Mesendoderm (in vitro differentiated cells): ENCODE measurements at regions not wholly inside any gene's neighbourhood (a gene's known extent, or its start where the extent isn't known, plus 50 kb on each side); places are given as distances from the start of the nearest gene placed in this dataset.

ENCODE experiments used
- DNase-seq: peaks from one replicate; pipeline ENCODE4 v3.0.0; 2013
- H2AK5ac ChIP-seq: 2 replicates; pipeline ENCODE4 v1.6.1; 2013; ENCODE audit warnings: low read length, inconsistent platforms
- H2BK120ac ChIP-seq: 2 replicates; pipeline ENCODE4 v1.6.1; 2013; ENCODE audit warnings: low read depth, mild to moderate bottlenecking, low read length, moderate library complexity, mixed read lengths
- H2BK15ac ChIP-seq: replicated peaks from 2 replicates; pipeline ENCODE4 v1.6.1; 2013; ENCODE audit warnings: low read depth, mild to moderate bottlenecking, moderate library complexity
- H2BK5ac ChIP-seq: 2 replicates; pipeline ENCODE4 v1.6.1; 2013; ENCODE audit warnings: low read length, inconsistent platforms
- H3K18ac ChIP-seq: 2 replicates; pipeline ENCODE4 v1.6.1; 2013; ENCODE audit warnings: mild to moderate bottlenecking, low read length, mixed read lengths
- H3K23ac ChIP-seq: one replicate; pipeline ENCODE4 v1.6.1; 2013; ENCODE audit warnings: low read length
- H3K27ac ChIP-seq: 2 replicates; pipeline ENCODE4 v1.5.1; 2013; ENCODE audit warnings: low read depth, mild to moderate bottlenecking, inconsistent platforms, low read length, moderate library complexity
- H3K27me3 ChIP-seq: 2 replicates; pipeline ENCODE4 v1.6.1; 2013; ENCODE audit warnings: low read length, control low read depth, mild to moderate bottlenecking, inconsistent platforms; ENCODE audit not compliant: insufficient read depth, poor library complexity
- H3K36me3 ChIP-seq: 2 replicates; pipeline ENCODE4 v1.6.1; 2013; ENCODE audit warnings: low read length, inconsistent platforms; ENCODE audit not compliant: control insufficient read depth, insufficient read depth
- H3K4ac ChIP-seq: one replicate; pipeline ENCODE4 v1.6.1; 2013; ENCODE audit warnings: low read depth, mild to moderate bottlenecking, low read length, moderate library complexity
- H3K4me1 ChIP-seq: 2 replicates; pipeline ENCODE4 v1.6.1; 2013; ENCODE audit warnings: low read depth, low read length, inconsistent platforms; ENCODE audit not compliant: control insufficient read depth
- H3K4me2 ChIP-seq: 2 replicates; pipeline ENCODE4 v1.6.1; 2013; ENCODE audit warnings: low read length
- H3K4me3 ChIP-seq: 2 replicates; pipeline ENCODE4 v1.5.1; 2013; ENCODE audit warnings: mild to moderate bottlenecking, low read length
- H3K56ac ChIP-seq: one replicate; pipeline ENCODE4 v1.6.1; 2013; ENCODE audit warnings: low read length
- H3K79me1 ChIP-seq: 2 replicates; pipeline ENCODE4 v1.6.1; 2013; ENCODE audit warnings: low read length, inconsistent platforms
- H3K79me2 ChIP-seq: 2 replicates; pipeline ENCODE4 v1.6.1; 2013; ENCODE audit warnings: mild to moderate bottlenecking, low read length; ENCODE audit not compliant: control insufficient read depth, insufficient read depth
- H3K9ac ChIP-seq: 2 replicates; pipeline ENCODE4 v1.6.1; 2013; ENCODE audit warnings: low read length, inconsistent platforms
- H4K5ac ChIP-seq: one replicate; pipeline ENCODE4 v1.6.1; 2013; ENCODE audit warnings: low read length
- H4K8ac ChIP-seq: one replicate; pipeline ENCODE4 v1.6.1; 2013; ENCODE audit warnings: low read depth, mild to moderate bottlenecking, control low read depth, low read length, moderate library complexity
- WGBS: extraction: QIAGEN DNeasy Blood & Tissue Kit; methylation state at CpG from one replicate; pipeline ENCODE4 v1.1.7; 2013; ENCODE audit warnings: low lambda C conversion rate, missing lambda C conversion rate; ENCODE audit not compliant: insufficient coverage; ENCODE audit errors: extremely low coverage; 5-methylcytosine and 5-hydroxymethylcytosine counted together

DNA sequence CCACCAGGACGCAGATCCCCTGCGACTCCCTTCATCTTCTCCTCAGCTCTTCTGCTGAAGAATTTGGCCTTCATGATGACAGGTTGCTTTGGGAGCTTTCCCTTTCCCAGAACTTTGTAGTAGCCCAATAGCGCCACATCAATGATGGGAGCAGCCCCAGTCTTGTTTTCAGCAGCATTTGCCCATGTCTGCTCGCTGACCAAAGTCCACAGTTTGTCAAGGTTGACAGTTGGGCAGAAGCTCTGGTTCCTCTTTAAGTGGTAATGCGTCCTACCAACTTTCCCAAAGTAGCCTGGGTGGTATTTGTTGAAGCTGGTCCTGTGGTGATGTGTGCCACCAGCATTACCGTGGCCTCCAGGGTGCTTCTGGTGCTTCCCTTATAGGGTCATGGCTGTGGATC, 62.2 kb downstream of the GCNT4 start:
- H2BK5ac ChIP-seq: no peak overlapping the region
- no peaks in the 10 kb centered on the region for H3K36me3 ChIP-seq

GRCh38 chr5:74988273-74988983, 63.9 kb downstream of the GCNT4 start:
- Histone ChIP-seq H3K4me3 (no peak overlapping the region), H3K18ac (no peak overlapping the region), H3K79me2 (no peaks in the 10 kb centered on the region), H2AK5ac (no peak overlapping the region), H3K56ac (no peak overlapping the region), H4K8ac (no peak overlapping the region), H3K9ac (no peak overlapping the region), H3K23ac (no peak overlapping the region), H4K5ac (no peak overlapping the region), H3K27me3 (no peaks in the 10 kb centered on the region), H3K36me3 (no peaks in the 10 kb centered on the region), H3K4me1 (no peaks in the 10 kb centered on the region), H3K4ac (no peak overlapping the region), H3K4me2 (no peak overlapping the region), H2BK120ac (no peak overlapping the region), H2BK5ac (no peak overlapping the region), H3K27ac (no peak overlapping the region), H2BK15ac (no peak overlapping the region), H3K79me1 (no peaks in the 10 kb centered on the region)
- WGBS: no CpG with 5 or more reads among the region's 2 CpGs
- DNase-seq: no peak

More for the DNA sequence above, 62.2 kb downstream of the GCNT4 start:
- no peak overlapping the region for H2BK15ac ChIP-seq
- no CpG with 5 or more reads among the region's 6 CpGs for WGBS
- no peak for DNase-seq
- no peak overlapping the region for H2BK120ac ChIP-seq
- no peaks in the 10 kb centered on the region for H3K79me2 ChIP-seq
- H3K56ac ChIP-seq: no peak overlapping the region
- no peak overlapping the region for H3K4me2 ChIP-seq
- no peak overlapping the region for H3K4me3 ChIP-seq
- H4K8ac ChIP-seq: no peak overlapping the region
- H3K79me1 ChIP-seq: no peaks in the 10 kb centered on the region
- no peak overlapping the region for H3K9ac ChIP-seq
- no peak overlapping the region for H4K5ac ChIP-seq
- H3K27me3 ChIP-seq: no peaks in the 10 kb centered on the region
- H3K23ac ChIP-seq: no peak overlapping the region
- no peak overlapping the region for H2AK5ac ChIP-seq
- H3K4ac ChIP-seq: no peak overlapping the region
- no peak overlapping the region for H3K18ac ChIP-seq
- H3K4me1 ChIP-seq: no peaks in the 10 kb centered on the region
- no peak overlapping the region for H3K27ac ChIP-seq

DNA sequence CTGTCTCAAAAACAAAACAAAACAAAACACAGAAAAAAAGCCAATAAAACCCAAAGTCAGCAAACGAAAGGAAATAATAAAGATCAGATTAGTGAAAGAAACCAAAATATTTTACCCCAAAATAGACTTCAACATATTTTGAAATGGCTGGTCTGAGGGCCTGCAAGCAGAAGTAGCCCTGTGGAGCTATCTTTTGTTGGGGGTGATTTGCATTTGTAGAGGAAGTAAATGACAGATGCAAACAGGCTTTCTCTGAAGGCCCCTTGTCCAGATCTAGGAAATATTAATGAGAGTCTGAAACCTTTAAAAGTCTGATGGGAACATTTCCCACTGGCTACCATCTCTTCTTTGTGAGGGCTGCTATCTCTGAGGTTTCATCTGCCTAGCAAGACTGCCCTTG, 74.0 kb downstream of the GCNT4 start:
- DNase-seq: no peak
- Histone ChIP-seq H4K5ac (no peak overlapping the region), H3K79me1 (no peaks in the 10 kb centered on the region), H3K9ac (no peak overlapping the region), H3K18ac (no peak overlapping the region), H3K4me1 (no peaks in the 10 kb centered on the region), H3K4me2 (no peak overlapping the region), H4K8ac (no peak overlapping the region), H3K79me2 (no peaks in the 10 kb centered on the region), H2BK15ac (no peak overlapping the region), H3K27me3 (no peaks in the 10 kb centered on the region), H3K4me3 (no peak overlapping the region), H2BK120ac (no peak overlapping the region), H2BK5ac (no peak overlapping the region), H3K27ac (no peak overlapping the region), H2AK5ac (no peak overlapping the region), H3K4ac (no peak overlapping the region), H3K56ac (no peak overlapping the region), H3K23ac (no peak overlapping the region), H3K36me3 (no peaks in the 10 kb centered on the region)
- WGBS: no CpG with 5 or more reads among the region's 1 CpG

- Histone ChIP-seq H4K5ac (no peak overlapping the region), H3K4ac (no peak overlapping the region), H2BK120ac (no peak overlapping the region), H3K79me2 (no peaks in the 10 kb centered on the region), H3K18ac (no peak overlapping the region), H3K27me3 (no peaks in the 10 kb centered on the region), H3K4me1 (no peaks in the 10 kb centered on the region), H4K8ac (no peak overlapping the region), H3K36me3 (no peaks in the 10 kb centered on the region), H3K4me2 (no peak overlapping the region), H3K4me3 (no peak overlapping the region), H3K27ac (no peak overlapping the region), H3K79me1 (no peaks in the 10 kb centered on the region), H3K9ac (no peak overlapping the region), H2BK15ac (no peak overlapping the region), H2AK5ac (no peak overlapping the region), H3K56ac (peak overlapping the region; percentile 30), H3K23ac (no peak overlapping the region), H2BK5ac (no peak overlapping the region)
- DNase-seq: no peak
- WGBS: no CpG with 5 or more reads among the region's 6 CpGs
Observed at GRCh38 chr5:74977471-74977870, 74.9 kb downstream of the GCNT4 start.

DNA sequence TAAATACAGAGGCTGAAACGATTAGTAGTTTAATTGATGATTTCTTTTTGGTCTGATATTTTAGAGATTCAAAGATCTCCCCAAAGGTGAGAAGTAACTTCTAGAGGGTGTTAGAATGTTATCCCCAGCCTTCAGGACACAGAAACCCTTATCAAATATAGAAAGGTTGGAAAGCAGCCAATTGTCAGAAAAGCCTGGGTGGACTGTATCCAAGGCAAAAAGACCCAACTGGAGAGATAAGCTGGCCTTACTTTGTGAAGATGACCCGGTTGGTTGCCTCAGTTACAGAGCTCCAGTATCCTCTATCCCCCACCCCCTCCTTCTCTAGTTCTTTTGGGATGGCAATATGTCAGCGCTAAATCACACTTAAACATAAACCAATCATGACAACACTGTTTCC, 75.7 kb downstream of the GCNT4 start:
- no peak overlapping the region for H3K4me2 ChIP-seq
- H3K4me3 ChIP-seq: no peak overlapping the region
- H2BK120ac ChIP-seq: no peak overlapping the region
- H3K79me1 ChIP-seq: no peaks in the 10 kb centered on the region
- no peak overlapping the region for H2AK5ac ChIP-seq
- no peak overlapping the region for H4K8ac ChIP-seq
- H3K4me1 ChIP-seq: no peaks in the 10 kb centered on the region
- no peaks in the 10 kb centered on the region for H3K36me3 ChIP-seq
- H3K79me2 ChIP-seq: no peaks in the 10 kb centered on the region
- H4K5ac ChIP-seq: no peak overlapping the region
- H3K4ac ChIP-seq: no peak overlapping the region
- WGBS: no CpG with 5 or more reads among the region's 3 CpGs
- no peak overlapping the region for H3K23ac ChIP-seq
- H3K18ac ChIP-seq: no peak overlapping the region
- no peak for DNase-seq
- no peak overlapping the region for H2BK5ac ChIP-seq
- no peak overlapping the region for H3K56ac ChIP-seq
- no peak overlapping the region for H2BK15ac ChIP-seq
- H3K27me3 ChIP-seq: no peaks in the 10 kb centered on the region
- H3K9ac ChIP-seq: no peak overlapping the region
- no peak overlapping the region for H3K27ac ChIP-seq

DNA sequence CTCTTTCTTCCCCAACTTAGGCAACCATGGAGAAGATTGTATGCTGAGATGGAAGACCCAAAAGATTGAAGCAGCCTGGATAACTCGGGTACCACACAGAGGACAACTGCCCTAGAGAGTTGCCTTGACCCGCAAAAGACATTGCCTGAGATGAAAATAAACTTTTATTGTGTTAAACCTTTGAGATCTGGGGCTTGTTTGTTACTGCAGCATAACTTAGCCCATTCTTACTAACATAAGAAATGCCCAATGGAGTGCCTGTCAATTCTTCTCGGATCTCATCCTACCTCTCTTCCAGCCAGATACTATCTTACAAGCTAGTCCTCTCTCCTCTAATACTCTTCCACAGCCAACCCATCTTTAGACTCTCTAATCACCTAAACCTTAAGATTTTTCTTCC, 76.8 kb downstream of the GCNT4 start:
- Histone ChIP-seq H3K27me3 (no peaks in the 10 kb centered on the region), H4K5ac (no peak overlapping the region), H3K36me3 (no peaks in the 10 kb centered on the region), H3K23ac (no peak overlapping the region), H3K27ac (no peak overlapping the region), H3K4me2 (no peak overlapping the region), H3K56ac (no peak overlapping the region), H3K79me1 (no peaks in the 10 kb centered on the region), H3K4me3 (no peak overlapping the region), H3K18ac (no peak overlapping the region), H2BK120ac (no peak overlapping the region), H3K9ac (no peak overlapping the region), H3K4ac (no peak overlapping the region), H2AK5ac (no peak overlapping the region), H2BK5ac (no peak overlapping the region), H3K79me2 (no peaks in the 10 kb centered on the region), H4K8ac (no peak overlapping the region), H3K4me1 (no peaks in the 10 kb centered on the region), H2BK15ac (no peak overlapping the region)
- WGBS: no CpG with 5 or more reads among the region's 3 CpGs
- no peak for DNase-seq
